ENCODE measurements at regions not wholly inside any gene's neighbourhood (a gene's known extent, or its start where the extent isn't known, plus 50 kb on each side); places are given as distances from the start of the nearest gene placed in this dataset.

GRCh38 chr3:130227540-130227939, 117.9 kb upstream of the COL6A5 start:
- Histone ChIP-seq H3K4me3 (ENCODE audit: low read depth, low read length) (no peak overlapping the region), H3K36me3 (ENCODE audit: control insufficient read depth, insufficient read depth, low read length) (no peaks in the 10 kb centered on the region), H3K27me3 (ENCODE audit: control insufficient read depth, insufficient read depth, low read length) (no peaks in the 10 kb centered on the region)
- no peak for DNase-seq (ENCODE audit: low read depth)
- TF ChIP-seq CTCF (IDR thresholded peaks at IDR 0.05; ENCODE audit: insufficient read depth, low read length, poor library complexity, severe bottlenecking) = no peak

GRCh38 chr3:130242850-130243569, 102.5 kb upstream of the COL6A5 start:
- DNase-seq (ENCODE audit: low read depth) = no peak
- no peak for TF ChIP-seq CTCF (IDR thresholded peaks at IDR 0.05; ENCODE audit: insufficient read depth, low read length, poor library complexity, severe bottlenecking)
- no peak overlapping the region for H3K4me3 ChIP-seq (ENCODE audit: low read depth, low read length)

DNA sequence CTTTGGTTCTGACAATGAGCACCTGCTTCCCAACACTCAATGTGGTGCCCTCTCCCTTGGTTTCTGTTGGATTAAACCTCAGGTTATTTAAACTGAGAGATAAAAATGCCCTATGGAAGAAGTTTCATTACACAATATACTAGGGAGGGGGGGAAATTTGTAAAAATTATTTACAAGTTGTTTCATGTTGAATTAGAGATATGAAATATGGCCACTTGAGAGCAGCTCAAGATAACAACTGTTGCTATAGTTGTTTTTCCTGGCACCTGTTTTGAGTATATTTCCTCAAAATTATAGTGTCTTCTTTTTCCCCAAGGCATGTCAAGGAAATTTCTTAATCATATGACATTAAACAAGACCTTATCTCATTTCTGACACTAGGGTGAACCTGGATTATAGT, 101.7 kb upstream of the COL6A5 start:
- no peak for TF ChIP-seq CTCF (IDR thresholded peaks at IDR 0.05; ENCODE audit: insufficient read depth, low read length, poor library complexity, severe bottlenecking)
- Histone ChIP-seq H3K4me3 (ENCODE audit: low read depth, low read length) (no peak overlapping the region), H3K36me3 (ENCODE audit: control insufficient read depth, insufficient read depth, low read length) (no peaks in the 10 kb centered on the region), H3K27me3 (ENCODE audit: control insufficient read depth, insufficient read depth, low read length) (no peaks in the 10 kb centered on the region)
- no peak for DNase-seq (ENCODE audit: low read depth)

More at GRCh38 chr3:130242850-130243569, 102.5 kb upstream of the COL6A5 start:
- no peaks in the 10 kb centered on the region for H3K27me3 ChIP-seq (ENCODE audit: control insufficient read depth, insufficient read depth, low read length)
- H3K36me3 ChIP-seq (ENCODE audit: control insufficient read depth, insufficient read depth, low read length) = no peaks in the 10 kb centered on the region

DNA sequence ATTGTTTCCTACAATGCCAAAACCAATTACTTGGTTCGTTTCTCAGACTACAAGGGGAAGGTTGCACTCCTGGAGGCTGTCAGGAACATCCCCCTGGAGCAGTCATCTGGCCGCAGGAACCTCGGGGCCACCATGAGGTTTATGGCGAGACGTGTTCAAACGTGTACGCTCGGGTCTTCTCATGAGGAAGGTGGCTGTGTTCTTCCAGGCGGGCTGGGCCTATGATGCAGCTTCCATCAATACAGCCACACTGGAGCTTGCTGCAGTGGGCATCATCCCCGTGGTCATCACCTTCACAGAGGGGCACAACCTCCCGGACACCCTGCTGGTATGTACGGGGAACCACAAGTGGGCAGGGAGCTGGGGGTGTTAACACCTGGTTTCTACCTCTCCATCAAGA, 94.5 kb upstream of the COL6A5 start:
- H3K27me3 ChIP-seq (ENCODE audit: control insufficient read depth, insufficient read depth, low read length) = no peaks in the 10 kb centered on the region
- no peak overlapping the region for H3K4me3 ChIP-seq (ENCODE audit: low read depth, low read length)
- TF ChIP-seq CTCF (IDR thresholded peaks at IDR 0.05; ENCODE audit: insufficient read depth, low read length, poor library complexity, severe bottlenecking) = no peak
- H3K36me3 ChIP-seq (ENCODE audit: control insufficient read depth, insufficient read depth, low read length) = no peaks in the 10 kb centered on the region
- no peak for DNase-seq (ENCODE audit: low read depth)

DNA sequence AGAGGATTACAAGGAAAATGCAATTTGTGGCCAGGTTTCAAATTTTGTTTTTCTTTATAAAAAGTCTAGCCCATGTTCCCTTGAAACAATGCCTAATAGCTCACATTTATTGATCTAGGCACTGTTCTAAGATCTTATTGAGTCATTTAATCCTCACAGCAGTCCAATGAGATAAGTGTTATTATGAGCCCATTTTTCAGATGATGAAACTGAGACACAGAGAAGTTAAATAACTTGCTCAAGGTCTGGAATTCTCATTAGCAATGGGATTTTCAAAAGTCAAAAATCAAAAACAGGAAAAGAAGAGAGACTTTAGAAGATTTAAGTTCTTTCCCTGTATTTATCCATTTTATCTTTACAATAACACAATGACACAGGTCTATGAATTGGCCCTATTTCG, 90.0 kb upstream of the COL6A5 start:
- H3K27me3 ChIP-seq (ENCODE audit: control insufficient read depth, insufficient read depth, low read length) = no peaks in the 10 kb centered on the region
- H3K36me3 ChIP-seq (ENCODE audit: control insufficient read depth, insufficient read depth, low read length) = no peaks in the 10 kb centered on the region
- no peak for TF ChIP-seq CTCF (IDR thresholded peaks at IDR 0.05; ENCODE audit: insufficient read depth, low read length, poor library complexity, severe bottlenecking)
- H3K4me3 ChIP-seq (ENCODE audit: low read depth, low read length) = no peak overlapping the region
- DNase-seq (ENCODE audit: low read depth) = no peak

DNA sequence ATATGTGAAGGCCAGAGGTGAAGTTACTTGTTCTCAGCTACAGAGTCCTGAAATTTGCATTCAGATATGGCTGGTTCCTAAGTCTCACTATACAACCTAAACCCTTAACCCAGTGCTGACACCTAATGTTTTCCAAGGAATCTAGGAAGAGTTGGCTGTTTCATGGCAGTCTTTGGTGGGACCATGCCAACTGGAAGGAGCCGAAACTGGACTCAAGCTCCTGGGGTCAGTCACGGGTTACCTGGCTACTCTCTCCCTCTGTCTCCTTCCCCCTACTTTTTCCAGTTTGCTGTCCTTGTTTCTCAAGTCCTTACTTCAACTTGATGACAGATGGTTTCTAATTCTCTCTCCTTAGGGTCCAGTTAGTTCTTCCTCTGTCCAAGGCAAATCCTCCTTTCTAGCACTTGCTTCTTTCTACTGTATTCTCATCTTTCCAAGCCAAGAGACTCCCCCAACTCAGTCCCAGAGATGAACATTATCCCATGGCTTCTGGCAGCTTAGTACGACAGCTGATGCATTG, 88.6 kb upstream of the COL6A5 start:
- H3K36me3 ChIP-seq (ENCODE audit: control insufficient read depth, insufficient read depth, low read length) = no peaks in the 10 kb centered on the region
- no peak for TF ChIP-seq CTCF (IDR thresholded peaks at IDR 0.05; ENCODE audit: insufficient read depth, low read length, poor library complexity, severe bottlenecking)
- DNase-seq (ENCODE audit: low read depth) = no peak
- H3K27me3 ChIP-seq (ENCODE audit: control insufficient read depth, insufficient read depth, low read length) = no peaks in the 10 kb centered on the region
- H3K4me3 ChIP-seq (ENCODE audit: low read depth, low read length) = no peak overlapping the region

Data from kidney epithelial cell (primary cell).